Right lung (tissue), 2 donors: ENCODE measurements at regions not wholly inside any gene's neighbourhood (a gene's known extent, or its start where the extent isn't known, plus 50 kb on each side); places are given as distances from the start of the nearest gene placed in this dataset.
A peak's percentile ranks its signal among the peaks of the same experiment; 100 is the strongest.

Source experiments
- DNase-seq, 2 donors: peaks; one replicate each; pipeline ENCODE4 v3.0.0-alpha.2; 2013

- peak; percentile 26 to 40 for DNase-seq
Observed at GRCh38 chr9:80842389-80842788, 847.0 kb downstream of the TLE1 start.

GRCh38 chr9:80841888-80842287 lies 847.5 kb downstream of the TLE1 start:
- DNase-seq = no peak

- no peak for DNase-seq
Observed at GRCh38 chr9:80839821-80840675, 849.3 kb downstream of the TLE1 start.

GRCh38 chr9:80836013-80836412 lies 853.3 kb downstream of the TLE1 start:
- DNase-seq = no peak

GRCh38 chr9:80831751-80832150 lies 857.6 kb downstream of the TLE1 start:
- no peak for DNase-seq

GRCh38 chr9:80811656-80812055 lies 877.7 kb downstream of the TLE1 start:
- no peak for DNase-seq

GRCh38 chr9:80811003-80811402 lies 878.3 kb downstream of the TLE1 start:
- no peak for DNase-seq

- no peak for DNase-seq
Observed at GRCh38 chr9:80806671-80807070, 882.7 kb downstream of the TLE1 start.

GRCh38 chr9:80804873-80805272 lies 884.5 kb downstream of the TLE1 start:
- DNase-seq = no peak

GRCh38 chr9:80797831-80798688 lies 891.3 kb downstream of the TLE1 start:
- peak; percentile 88 to 92 for DNase-seq

- DNase-seq = peak in 1 of 2 donors; percentile 23
Observed at GRCh38 chr9:80797101-80797829, 892.1 kb downstream of the TLE1 start.

GRCh38 chr9:80796632-80797031 lies 892.7 kb downstream of the TLE1 start:
- no peak for DNase-seq

GRCh38 chr9:80794197-80794596 lies 895.1 kb downstream of the TLE1 start:
- no peak for DNase-seq

GRCh38 chr9:80793706-80794105 lies 895.6 kb downstream of the TLE1 start:
- DNase-seq = no peak

- no peak for DNase-seq
Observed at GRCh38 chr9:80792726-80793125, 896.6 kb downstream of the TLE1 start.

- DNase-seq = no peak
Observed at GRCh38 chr9:80791836-80792235, 897.5 kb downstream of the TLE1 start.

GRCh38 chr9:80790764-80791163 lies 898.6 kb downstream of the TLE1 start:
- DNase-seq = no peak

- DNase-seq = no peak
Observed at GRCh38 chr9:80789831-80790230, 899.5 kb downstream of the TLE1 start.

- no peak for DNase-seq
Observed at GRCh38 chr9:80787636-80788035, 901.7 kb downstream of the TLE1 start.

- no peak for DNase-seq
Observed at GRCh38 chr9:80784647-80785046, 904.7 kb downstream of the TLE1 start.

- DNase-seq = no peak
Observed at GRCh38 chr9:80775971-80776370, 913.4 kb downstream of the TLE1 start.

GRCh38 chr9:80775530-80775929 lies 913.8 kb downstream of the TLE1 start:
- no peak for DNase-seq
